HG03354 (cell line): ENCODE measurements at regions not wholly inside any gene's neighbourhood (a gene's known extent, or its start where the extent isn't known, plus 50 kb on each side); places are given as distances from the start of the nearest gene placed in this dataset.
"Not testable (repeated sequence)": the region's sequence is repeated elsewhere in the genome, so short reads cannot be mapped to it uniquely, and the experiment has no call there.

Source experiments
- ATAC-seq: cut with Tn5 transposase; IDR thresholded peaks from one replicate; pipeline ENCODE4 v1.9.1; 2021; ENCODE audit warnings: mild to moderate bottlenecking; ENCODE audit not compliant: unreplicated experiment, poor library complexity, severe bottlenecking

DNA sequence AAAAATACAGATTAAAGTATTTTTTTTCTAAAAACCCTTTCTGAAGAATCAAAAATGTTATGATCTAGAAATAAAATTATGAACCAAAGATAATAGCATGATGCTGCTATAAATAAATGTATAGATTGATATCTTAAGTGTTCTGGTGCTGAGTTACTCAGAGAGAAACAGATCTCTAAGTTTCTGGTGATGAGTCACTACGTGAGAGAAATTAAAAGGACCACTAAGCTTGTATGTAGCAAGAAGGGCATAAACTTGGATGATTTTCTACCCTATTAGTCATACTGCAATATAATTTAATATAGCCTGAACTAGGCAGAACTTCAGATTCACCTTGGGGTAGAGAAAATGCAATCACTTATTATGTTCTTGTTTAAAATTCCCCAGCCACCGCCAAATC lies 514.8 kb downstream of the AMY1C start:
- ATAC-seq, result no peak

DNA sequence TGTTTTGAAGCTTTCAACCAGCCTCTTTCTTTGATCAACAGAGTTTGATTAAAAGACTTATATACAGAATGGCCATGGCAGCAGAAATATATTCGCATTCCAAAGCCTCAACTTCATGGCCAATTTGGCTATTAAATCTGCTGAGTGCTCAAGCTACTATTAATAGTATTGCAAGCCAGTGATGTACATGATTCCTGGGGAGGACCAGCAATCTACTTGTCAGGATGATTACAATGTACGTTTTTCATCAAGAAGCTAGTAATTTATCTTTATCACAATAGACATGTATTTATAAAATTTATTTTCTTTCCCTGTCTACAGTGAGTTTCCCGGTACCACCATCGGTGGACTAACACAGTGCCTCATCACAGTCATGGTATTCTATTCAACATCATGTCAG lies 515.5 kb downstream of the AMY1C start:
- no peak for ATAC-seq

DNA sequence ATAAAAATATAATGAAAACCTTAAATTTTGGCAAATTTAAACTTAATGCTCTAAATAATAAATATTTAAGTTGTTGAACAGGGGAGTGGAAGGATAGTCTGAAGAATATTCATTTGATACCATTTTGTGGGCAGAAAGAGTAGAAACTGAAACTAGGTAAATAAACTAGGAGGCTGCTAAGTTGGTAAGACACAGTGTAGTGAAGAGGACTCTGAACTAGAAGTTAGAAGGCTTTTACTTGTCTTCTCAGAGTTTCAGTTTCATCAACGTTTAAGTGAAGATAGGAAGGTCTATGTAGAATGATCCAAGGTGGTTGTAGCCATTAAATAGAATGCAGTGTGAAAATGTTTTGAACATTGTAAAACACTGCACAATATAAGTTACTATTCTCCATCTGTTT lies 516.9 kb downstream of the AMY1C start:
- no peak for ATAC-seq

DNA sequence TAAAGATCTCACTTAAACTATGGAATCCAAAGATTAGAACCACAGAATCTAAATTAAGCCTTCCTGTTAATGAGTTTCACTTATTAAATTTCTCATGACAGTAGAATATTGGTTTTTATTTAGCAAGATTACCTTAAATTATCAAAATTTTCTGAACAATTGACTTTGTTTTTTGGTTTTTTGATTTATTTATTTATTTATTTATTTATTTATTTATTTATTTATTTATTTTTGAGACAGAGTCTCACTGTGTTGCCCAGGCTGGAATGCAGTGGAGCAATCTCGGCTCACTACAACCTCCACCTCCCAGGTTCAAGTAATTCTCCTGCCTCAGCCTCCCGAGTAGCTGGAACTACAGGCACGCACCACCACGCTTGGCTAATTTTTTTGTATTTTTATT lies 538.6 kb downstream of the AMY1C start:
- ATAC-seq, result not testable (repeated sequence)

DNA sequence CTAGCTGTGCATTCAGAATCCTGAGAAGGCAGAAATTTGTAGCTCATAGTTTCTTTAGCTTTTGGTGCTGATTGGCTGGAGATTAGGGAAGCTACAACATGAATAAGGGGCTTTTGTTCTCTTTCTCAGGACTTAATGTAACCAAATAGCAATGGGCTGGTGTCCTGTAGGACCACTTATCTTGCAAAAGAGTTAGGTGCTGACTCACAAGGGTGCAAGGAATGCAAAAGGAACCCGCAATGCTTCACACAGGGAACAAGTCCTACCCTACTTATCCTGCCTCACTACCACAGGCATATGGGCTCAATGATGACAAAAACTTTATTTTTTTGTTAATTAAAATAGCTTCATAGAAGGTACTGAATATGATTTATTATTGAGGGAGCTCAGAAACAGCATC lies 541.5 kb downstream of the AMY1C start:
- ATAC-seq, result no peak

DNA sequence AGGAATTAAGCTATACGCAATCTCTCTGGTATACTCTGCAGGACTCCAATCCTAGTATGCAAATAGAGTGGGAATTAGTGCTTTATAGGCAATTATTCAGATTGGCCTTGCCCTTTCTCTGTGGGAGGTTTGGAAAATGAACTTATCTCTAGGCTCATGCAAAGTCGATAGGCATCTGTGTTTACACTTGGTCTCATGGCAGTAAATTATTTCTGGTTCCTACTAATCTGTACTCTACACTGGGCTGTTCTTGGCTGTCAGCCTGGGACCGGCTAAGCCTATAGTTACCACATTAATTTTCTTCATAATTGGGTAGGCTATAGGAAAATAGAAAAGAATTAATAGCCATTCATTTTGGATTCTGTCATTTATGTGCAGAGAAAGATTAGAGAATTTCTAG lies 544.6 kb downstream of the AMY1C start:
- no peak for ATAC-seq

DNA sequence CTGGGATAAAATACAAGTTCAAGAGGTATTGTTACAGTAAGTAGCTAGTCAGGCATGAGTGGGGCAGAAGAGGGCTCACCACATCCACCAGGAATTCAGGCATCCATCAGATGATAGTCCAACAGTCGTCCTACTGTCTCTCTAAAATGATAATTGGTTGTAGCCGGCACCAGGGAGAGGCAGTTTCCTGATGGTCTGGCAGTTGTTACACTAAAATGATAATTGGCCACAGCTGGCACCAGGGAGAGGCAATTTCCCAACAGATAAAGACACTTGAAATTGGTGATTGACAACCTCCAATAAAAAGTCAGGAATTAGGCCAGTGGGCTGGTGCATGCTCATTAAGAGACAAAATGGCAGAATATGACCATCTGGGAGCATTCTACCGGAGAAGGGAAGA lies 545.8 kb downstream of the AMY1C start:
- no peak for ATAC-seq

DNA sequence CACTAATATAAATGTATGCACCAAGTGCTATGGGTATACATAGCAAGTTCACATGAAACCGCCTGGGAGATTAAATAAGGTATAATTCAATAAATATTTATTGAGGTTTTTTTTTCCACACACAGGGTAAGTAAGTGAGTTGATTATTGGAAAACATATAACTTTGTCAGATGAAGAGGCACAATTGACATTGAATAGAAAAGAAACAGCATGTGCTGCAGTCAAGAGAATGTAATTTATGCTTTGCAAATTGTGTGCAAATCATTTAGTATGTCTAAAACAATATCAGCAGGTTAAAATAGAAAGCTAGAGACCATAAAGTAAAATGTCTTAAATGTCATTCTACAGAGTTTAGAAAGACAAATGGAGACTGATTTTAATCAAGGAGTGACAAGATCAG lies 560.0 kb downstream of the AMY1C start:
- ATAC-seq, result no peak

DNA sequence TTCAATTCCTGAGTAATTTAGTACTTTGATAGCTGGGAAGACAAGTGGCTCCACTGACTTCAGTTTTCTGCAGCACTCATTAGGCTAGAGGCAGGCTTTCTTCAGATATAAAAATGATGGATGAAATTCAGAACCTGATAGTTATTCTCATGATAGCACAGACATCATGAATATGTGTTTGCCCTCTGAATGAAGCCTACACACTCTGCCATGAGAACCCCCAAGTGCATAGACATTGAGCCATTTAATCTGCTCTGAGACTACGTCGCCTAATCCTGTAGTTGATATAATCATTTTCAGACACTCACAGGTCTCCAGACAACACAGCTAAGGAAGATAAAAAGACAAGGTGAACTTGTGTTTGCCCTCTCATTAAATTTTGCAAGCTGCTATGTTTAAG lies 566.1 kb downstream of the AMY1C start:
- no peak for ATAC-seq

DNA sequence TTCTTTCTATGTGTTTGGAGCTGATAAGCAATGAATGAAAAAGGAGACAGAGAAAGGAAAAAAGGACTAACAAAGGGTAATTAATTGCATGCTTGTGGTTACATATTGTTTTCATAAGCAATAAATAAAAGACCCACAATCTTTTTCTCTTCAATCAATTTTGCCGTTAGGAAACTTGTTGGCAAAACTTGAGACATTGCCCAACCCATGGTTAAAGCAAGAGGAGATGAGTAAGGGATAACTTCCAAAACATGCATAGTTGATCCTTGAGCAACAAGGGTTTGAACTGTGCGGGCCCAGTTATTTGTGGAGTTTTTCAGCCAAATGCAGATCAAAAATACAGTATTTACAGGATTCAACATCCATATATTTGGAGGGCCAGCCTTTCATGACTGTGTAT lies 572.4 kb downstream of the AMY1C start:
- no peak for ATAC-seq

DNA sequence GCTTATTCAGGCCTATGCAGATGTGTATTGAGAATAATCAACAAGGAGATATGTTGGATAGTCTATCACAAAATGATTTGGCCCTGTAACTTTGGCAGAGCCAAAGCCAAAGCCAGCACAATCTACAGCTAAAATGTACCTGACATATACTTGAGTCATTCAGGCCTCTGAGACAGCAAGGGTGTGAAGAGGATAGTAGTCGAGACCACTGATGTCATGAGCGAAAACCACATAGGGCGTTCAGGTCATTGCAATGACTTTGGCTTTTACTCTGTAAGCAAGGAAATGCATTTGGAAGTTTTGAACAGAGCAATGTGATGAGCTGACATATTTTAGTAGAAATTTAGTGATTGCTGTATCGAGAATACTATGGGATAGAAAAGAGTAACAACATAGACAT lies 579.6 kb downstream of the AMY1C start:
- ATAC-seq, result no peak

DNA sequence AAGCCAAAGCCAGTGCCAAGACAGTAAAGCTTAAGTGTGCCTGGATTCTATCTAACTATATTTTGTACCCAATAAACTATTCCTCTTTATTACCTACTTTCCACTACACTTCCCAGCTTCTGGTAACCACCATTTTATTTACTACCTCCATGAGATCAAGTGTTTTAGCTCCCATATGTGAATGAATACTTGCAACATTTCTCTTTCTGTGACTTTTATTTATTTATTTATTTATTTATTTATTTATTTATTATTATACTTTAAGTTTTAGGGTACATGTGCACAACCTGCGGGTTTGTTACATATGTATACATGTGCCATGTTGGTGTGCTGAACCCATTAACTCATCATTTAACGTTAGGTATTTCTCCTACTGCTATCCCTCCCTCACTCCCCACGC lies 582.1 kb downstream of the AMY1C start:
- ATAC-seq, result no peak

DNA sequence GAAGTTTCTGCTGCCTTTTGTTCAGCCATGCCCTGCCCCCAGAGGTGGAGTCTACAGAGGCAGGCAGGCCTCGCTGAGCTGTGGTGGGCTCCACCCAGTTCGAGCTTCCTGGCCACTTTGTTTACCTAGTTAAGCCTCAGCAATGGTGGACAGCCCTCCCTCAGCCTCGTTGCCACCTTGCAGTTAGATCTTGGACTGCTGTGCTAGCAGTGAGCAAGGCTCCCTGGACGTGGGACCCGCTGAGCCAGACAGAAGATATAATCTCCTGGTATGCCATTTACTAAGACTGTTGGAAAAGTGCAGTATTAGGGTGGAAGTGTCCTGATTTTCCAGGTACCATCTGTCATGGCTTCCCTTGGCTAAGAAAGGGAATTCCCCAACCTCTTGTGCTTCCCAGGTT lies 588.2 kb downstream of the AMY1C start:
- ATAC-seq, result not testable (repeated sequence)

DNA sequence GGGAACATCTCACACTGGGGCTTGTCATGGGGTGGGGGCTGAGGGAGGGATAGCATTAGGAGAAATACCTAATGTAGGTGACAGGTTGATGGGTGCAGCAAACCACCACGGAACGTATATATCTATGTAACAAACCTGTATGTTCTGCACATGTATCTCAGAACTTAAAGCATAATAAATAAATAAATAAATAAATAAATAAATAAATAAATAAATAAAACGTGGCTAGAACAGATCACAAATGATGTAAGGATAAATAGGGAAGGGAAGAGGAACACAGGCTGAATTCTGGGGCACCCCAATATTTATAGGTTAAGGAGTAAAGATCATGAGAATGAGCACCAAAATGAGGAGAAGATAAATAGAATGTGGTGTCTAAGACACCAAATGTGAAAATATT lies 592.2 kb downstream of the AMY1C start:
- ATAC-seq, result no peak

DNA sequence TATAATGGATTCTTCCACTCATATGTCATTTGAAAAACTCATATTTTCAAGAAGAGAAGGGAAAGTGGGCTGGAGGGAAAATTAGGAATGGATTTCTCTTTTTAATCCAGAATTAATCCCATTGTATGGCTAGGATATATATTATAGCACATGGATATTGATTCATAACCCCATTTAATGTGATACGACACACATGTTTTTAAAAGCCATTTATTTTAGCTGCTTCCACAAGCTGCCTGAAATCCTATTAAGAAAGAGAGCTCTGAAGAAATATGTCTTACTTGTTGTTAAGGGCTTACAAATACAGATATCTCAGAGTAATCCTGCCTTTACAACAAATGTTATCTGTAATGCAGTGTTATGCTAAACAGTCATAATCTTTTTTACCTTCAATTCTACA lies 598.6 kb downstream of the AMY1C start:
- no peak for ATAC-seq

DNA sequence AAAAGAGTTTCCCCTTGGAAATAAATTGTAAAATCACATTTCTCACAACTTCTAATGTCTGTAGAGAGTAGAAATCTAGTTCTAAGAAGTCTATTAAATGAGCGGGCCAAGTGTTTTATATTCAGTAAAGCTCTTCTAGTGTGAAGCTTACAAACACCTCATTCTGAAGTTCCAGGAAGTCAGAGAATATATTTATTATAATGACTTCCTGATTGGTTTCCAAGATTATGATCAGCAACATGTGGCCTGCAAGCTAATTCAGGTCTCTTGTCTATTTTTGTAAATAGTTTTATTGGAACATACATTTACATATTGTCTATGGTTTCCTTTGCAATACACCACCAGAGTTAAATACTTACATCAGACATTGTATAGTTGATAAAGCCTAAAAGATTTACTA lies 603.9 kb downstream of the AMY1C start:
- no peak for ATAC-seq

DNA sequence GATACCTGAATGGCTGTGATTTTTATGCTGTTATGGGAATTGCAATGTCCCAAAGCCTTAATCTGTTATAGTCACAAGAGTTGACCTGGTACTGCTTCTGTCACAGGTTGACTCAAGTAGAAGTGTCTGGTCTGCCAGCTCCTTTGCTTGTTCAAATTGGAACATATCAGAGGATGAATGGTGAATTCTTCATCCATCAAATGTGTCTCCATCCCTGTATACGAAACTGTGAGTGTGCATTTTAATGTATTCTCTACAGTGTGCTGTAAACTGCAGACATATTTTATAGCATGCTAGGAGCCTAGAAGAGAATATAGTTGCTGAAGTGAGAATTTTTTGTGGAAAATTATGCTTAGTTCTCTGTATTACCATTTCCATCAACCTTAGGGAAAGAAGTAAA lies 608.4 kb downstream of the AMY1C start:
- no peak for ATAC-seq

DNA sequence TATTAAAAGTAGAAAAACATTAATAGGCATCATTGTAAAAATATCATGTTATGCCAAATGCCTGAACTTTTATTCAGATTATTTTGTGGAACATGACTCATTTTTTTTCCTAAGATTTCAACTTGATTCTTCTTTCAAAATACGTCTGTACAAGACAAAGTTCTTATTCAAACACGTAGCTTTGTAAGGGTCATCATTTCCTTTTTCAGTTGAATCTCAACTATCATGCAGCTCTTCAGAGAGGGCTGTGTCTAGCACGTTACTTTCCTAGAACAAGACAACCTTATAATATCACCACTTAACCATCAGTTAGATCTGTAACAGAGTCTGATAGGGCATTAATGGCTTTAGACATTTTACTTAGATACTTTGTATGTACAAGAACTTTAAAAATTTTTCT lies 608.9 kb downstream of the AMY1C start:
- no peak for ATAC-seq

DNA sequence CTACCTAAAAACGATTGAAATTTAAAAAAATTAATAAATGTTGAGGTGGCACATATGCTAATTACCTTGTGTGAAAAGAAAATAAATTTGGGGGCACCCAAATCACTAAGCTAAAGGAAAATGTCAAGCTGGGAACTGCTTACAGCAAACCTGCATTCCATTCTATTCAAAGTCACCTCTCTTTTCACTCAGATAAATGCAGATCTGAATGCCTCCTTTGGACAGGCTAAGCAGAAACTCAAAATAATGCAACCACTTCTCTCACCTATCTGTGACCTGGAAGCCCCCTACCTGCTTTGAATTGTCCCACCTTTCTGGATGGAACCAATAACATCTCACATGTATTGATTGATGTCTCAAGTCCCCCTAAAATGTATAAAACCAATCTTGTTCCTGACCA lies 628.7 kb downstream of the AMY1C start:
- no peak for ATAC-seq

DNA sequence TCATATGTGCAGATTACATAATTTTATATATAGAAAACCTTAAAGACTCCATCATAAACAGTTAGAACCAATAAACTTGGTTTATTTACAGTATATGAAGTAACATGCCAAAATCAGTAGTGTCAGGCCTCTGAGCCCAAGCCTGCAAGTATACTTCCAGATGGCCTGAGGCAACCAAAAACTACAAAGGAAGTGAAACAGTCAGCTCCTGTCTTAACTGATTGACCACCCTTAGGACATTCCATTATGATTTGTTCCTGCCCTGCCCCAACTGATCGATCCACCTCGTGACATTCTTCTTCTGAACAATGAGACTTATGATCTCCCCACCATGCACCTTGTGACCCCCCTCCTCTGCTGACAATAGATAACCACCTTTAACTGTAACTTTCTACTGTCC lies 630.3 kb downstream of the AMY1C start:
- ATAC-seq, result no peak

DNA sequence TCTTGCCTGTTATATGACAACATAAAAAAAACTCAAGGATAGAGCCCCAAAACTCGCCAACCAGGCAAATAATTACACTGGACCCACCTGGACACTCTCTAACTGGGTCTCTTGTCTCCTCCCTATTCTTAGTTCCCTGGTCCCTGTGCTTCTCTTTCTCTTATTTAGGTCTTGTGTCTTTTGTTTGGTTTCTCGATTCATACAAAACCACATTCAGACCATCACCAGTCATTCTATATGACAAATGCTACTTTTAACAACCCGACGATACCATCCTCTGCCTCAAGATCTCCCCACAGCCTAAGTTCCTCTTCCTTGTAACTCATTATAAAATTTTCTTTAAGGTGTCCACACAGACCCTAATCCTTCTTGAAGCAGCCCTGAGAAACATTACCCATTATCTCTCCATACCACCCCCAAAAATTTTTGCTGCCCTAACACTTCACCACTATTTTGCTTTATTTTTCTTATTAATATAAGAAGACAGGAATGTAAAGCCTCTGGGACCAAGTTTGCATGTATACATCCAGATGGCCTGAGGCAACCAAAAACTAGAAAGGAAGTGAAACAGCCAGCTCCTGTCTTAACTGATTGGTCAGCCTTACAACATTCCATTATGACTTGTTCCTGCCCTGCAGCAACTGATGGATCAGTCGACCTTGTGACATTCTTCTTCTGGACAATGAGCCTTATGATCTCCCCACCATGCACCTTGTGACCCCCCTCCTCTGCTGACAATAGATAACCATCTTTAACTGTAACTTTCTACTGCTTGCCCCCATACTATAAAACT lies 638.2 kb downstream of the AMY1C start:
- ATAC-seq, result peak; percentile 79

DNA sequence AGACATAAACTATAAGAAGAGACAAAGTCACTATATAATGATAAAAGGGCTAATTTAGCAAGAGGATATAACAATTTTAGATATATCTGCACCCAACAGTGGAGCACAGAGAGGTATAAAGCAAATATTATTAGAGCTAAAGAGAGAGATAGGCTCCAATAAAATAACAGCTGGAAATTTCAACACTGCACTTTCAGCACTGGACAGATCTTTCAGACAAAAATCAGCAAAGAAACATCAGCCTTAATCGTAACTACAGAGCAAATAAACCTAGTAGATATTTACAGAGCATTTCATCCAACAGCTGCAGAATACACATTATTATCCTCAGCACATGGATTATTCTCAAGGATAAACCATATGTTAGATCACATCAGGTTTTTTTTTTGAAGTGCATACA lies 642.9 kb downstream of the AMY1C start:
- no peak for ATAC-seq
